Trophoblast cell (in vitro differentiated cells and primary cell): ENCODE measurements at regions not wholly inside any gene's neighbourhood (a gene's known extent, or its start where the extent isn't known, plus 50 kb on each side); places are given as distances from the start of the nearest gene placed in this dataset.

Experiments used
- DNase-seq, 2 donors: peaks; one replicate each; pipeline ENCODE4 v3.0.0-alpha.2; 2016
- H2AFZ ChIP-seq: 2 replicates; pipeline ENCODE4 v1.6.1; 2013; ENCODE audit warnings: low read length, moderate library complexity, mild to moderate bottlenecking; ENCODE audit not compliant: insufficient read depth, poor library complexity
- H2AK5ac ChIP-seq: 2 replicates; pipeline ENCODE4 v1.6.1; 2013; ENCODE audit warnings: mild to moderate bottlenecking, low read length
- H2BK120ac ChIP-seq: 2 replicates; pipeline ENCODE4 v1.6.1; 2013; ENCODE audit warnings: low read length, mild to moderate bottlenecking, moderate library complexity; ENCODE audit not compliant: insufficient read depth, poor library complexity
- H2BK12ac ChIP-seq: 2 replicates; pipeline ENCODE4 v1.6.1; 2013; ENCODE audit warnings: mild to moderate bottlenecking, low read length, moderate library complexity
- H2BK5ac ChIP-seq: 2 replicates; pipeline ENCODE4 v1.6.1; 2013; ENCODE audit warnings: low read length, low read depth, moderate library complexity, mild to moderate bottlenecking; ENCODE audit not compliant: poor library complexity
- H3K14ac ChIP-seq: 2 replicates; pipeline ENCODE4 v1.6.1; 2013; ENCODE audit warnings: mild to moderate bottlenecking, low read length
- H3K18ac ChIP-seq: 2 replicates; pipeline ENCODE4 v1.6.1; 2013; ENCODE audit warnings: mild to moderate bottlenecking, low read length
- H3K23ac ChIP-seq: 2 replicates; pipeline ENCODE4 v1.6.1; 2013; ENCODE audit warnings: low read length
- H3K27ac ChIP-seq: 2 replicates; pipeline ENCODE4 v1.5.1; 2013; ENCODE audit warnings: low read depth, mild to moderate bottlenecking, inconsistent platforms, low read length, moderate library complexity
- H3K27me3 ChIP-seq: 2 replicates; pipeline ENCODE4 v1.6.1; 2013; ENCODE audit warnings: inconsistent platforms, mild to moderate bottlenecking, low read length, moderate library complexity; ENCODE audit not compliant: insufficient read depth
- H3K36me3 ChIP-seq, 2 experiments: 1 replicate in 1 of 2; 2 replicates in 1 of 2; pipeline ENCODE4 v1.6.1; 2013; ENCODE audit warnings: low read length in 2 of 2, mild to moderate bottlenecking in 2 of 2, moderate library complexity in 1 of 2; ENCODE audit not compliant: insufficient read depth in 2 of 2, control insufficient read depth in 1 of 2
- H3K4ac ChIP-seq: 2 replicates; pipeline ENCODE4 v1.6.1; 2013; ENCODE audit warnings: low read depth, mild to moderate bottlenecking, low read length, moderate library complexity
- H3K4me1 ChIP-seq, 2 experiments: 1 replicate in 1 of 2; 2 replicates in 1 of 2; pipeline ENCODE4 v1.6.1; 2013; ENCODE audit warnings: low read length in 2 of 2, mild to moderate bottlenecking in 2 of 2, moderate library complexity in 1 of 2; ENCODE audit not compliant: insufficient read depth in 2 of 2, control insufficient read depth in 1 of 2
- H3K4me2 ChIP-seq: 2 replicates; pipeline ENCODE4 v1.6.1; 2013; ENCODE audit warnings: inconsistent platforms, mild to moderate bottlenecking, low read length, moderate library complexity
- H3K4me3 ChIP-seq: 2 replicates; pipeline ENCODE4 v1.5.1; 2013; ENCODE audit warnings: mild to moderate bottlenecking, low read depth, low read length, inconsistent platforms
- H3K79me1 ChIP-seq: one replicate; pipeline ENCODE4 v1.6.1; 2013; ENCODE audit warnings: low read length
- H3K79me2 ChIP-seq: 2 replicates; pipeline ENCODE4 v1.6.1; 2013; ENCODE audit warnings: low read length, mild to moderate bottlenecking; ENCODE audit not compliant: control insufficient read depth, insufficient read depth, poor library complexity
- H3K9ac ChIP-seq: 2 replicates; pipeline ENCODE4 v1.6.1; 2013; ENCODE audit warnings: mild to moderate bottlenecking, low read length
- H3K9me3 ChIP-seq: 2 replicates; pipeline ENCODE4 v1.6.1; 2013; ENCODE audit warnings: low read depth, mild to moderate bottlenecking, control low read depth, inconsistent platforms, low read length; ENCODE audit not compliant: insufficient read depth
- H4K12ac ChIP-seq: 2 replicates; pipeline ENCODE4 v1.6.1; 2013; ENCODE audit warnings: low read depth, mild to moderate bottlenecking, low read length, moderate library complexity
- H4K8ac ChIP-seq: 2 replicates; pipeline ENCODE4 v1.6.1; 2013; ENCODE audit warnings: low read depth, mild to moderate bottlenecking, low read length, moderate library complexity
- H4K91ac ChIP-seq: one replicate; pipeline ENCODE4 v1.6.1; 2013; ENCODE audit warnings: low read depth, mild to moderate bottlenecking, low read length, moderate library complexity
- WGBS: extraction: QIAGEN DNeasy Blood & Tissue Kit; methylation state at CpG from one replicate; pipeline ENCODE4 v1.1.7; 2013; ENCODE audit warnings: missing lambda C conversion rate; ENCODE audit not compliant: insufficient read length, insufficient coverage; ENCODE audit errors: extremely low coverage; 5-methylcytosine and 5-hydroxymethylcytosine counted together

DNA sequence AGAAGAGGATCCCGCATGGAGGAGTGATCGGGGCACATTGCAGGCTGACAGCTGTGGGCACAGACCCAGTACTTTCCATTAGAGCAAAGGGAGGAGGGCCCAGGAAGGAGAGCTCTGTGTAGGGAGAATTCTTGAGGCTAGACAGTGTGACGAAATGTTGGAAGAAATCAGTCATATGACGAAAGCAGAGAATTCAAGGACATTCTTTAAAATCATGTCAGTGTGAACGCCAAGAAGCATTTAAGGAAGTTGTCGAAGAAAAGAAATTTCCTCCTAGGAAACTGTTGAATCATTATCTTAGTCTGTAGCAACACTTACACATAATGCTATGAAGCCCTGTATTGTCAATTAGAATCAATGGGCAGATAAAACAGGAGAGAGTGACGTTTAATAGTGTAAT lies 191.3 kb upstream of the ADARB2 start:
- Histone ChIP-seq H2AFZ (no peak overlapping the region), H3K36me3 (no peaks in the 10 kb centered on the region), H2AK5ac (no peak overlapping the region), H2BK120ac (no peak overlapping the region), H3K4ac (no peak overlapping the region), H3K9me3 (peaks cover 3% of the 10 kb centered on the region), H3K4me3 (no peak overlapping the region), H4K12ac (no peak overlapping the region), H3K27me3 (no peaks in the 10 kb centered on the region), H3K9ac (no peak overlapping the region), H2BK12ac (no peak overlapping the region), H3K23ac (no peak overlapping the region), H3K18ac (no peak overlapping the region), H2BK5ac (no peak overlapping the region), H3K4me2 (no peak overlapping the region), H3K79me1 (no peaks in the 10 kb centered on the region), H4K91ac (no peak overlapping the region), H4K8ac (no peak overlapping the region), H3K79me2 (no peaks in the 10 kb centered on the region), H3K4me1 (no peaks in the 10 kb centered on the region), H3K27ac (no peak overlapping the region), H3K14ac (no peak overlapping the region)
- WGBS: no CpG with 5 or more reads among the region's 7 CpGs
- DNase-seq: no peak

DNA sequence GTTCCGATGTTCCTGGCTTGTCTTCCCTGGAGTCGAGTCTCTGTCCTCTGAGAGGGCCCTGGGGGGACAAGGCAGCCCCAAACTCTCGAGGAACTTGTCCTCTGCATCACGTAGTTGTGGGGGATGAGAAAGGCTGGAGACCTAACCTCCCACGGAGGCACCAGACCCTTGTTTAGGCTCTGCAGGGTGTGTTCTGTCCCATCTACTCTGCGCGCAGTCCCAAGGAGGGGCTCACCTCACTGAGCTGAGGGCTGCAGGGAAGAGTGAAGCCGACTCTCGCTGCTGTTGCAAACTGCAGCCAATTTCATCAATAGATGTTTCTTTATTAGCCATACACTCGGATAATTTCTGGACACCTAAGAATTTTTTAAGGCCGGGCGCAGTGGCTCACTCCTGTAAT lies 186.7 kb upstream of the ADARB2 start:
- Histone ChIP-seq H4K8ac (no peak overlapping the region), H3K79me1 (no peaks in the 10 kb centered on the region)

DNA sequence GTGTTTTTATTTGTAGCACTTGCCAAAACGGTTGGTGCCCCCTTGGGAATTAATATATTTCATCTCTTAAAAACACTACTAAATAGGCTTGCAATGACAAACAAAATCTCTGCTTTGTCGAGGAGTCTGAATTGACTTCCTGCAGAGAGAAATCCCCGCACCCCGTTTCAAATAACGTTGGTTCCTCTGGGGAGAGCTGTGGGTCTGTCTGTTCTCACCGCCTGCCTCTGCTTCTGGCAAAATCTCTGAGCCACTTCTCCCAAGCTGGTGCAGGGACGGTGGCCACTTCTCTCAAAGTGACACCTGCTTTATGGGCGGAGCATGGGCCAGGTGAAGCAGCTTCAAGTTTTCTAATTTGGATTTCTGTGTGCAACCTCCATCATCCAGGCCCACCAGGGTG lies 186.3 kb upstream of the ADARB2 start:
- no peaks in the 10 kb centered on the region for H3K79me1 ChIP-seq
- no peak overlapping the region for H2BK12ac ChIP-seq
- no peak overlapping the region for H3K4me2 ChIP-seq
- no peak overlapping the region for H2AFZ ChIP-seq
- no peak overlapping the region for H3K4ac ChIP-seq
- H3K9ac ChIP-seq: no peak overlapping the region
- no peak overlapping the region for H3K14ac ChIP-seq
- H4K8ac ChIP-seq: no peak overlapping the region
- no peak overlapping the region for H3K18ac ChIP-seq
- H3K27ac ChIP-seq: no peak overlapping the region
- no peak overlapping the region for H3K23ac ChIP-seq
- no peak overlapping the region for H2AK5ac ChIP-seq
- no peaks in the 10 kb centered on the region for H3K4me1 ChIP-seq
- H3K27me3 ChIP-seq: no peaks in the 10 kb centered on the region
- DNase-seq: no peak
- H2BK120ac ChIP-seq: no peak overlapping the region
- H3K4me3 ChIP-seq: no peak overlapping the region
- peaks cover 4% of the 10 kb centered on the region for H3K9me3 ChIP-seq
- H3K36me3 ChIP-seq: no peaks in the 10 kb centered on the region
- no CpG with 5 or more reads among the region's 8 CpGs for WGBS
- H3K79me2 ChIP-seq: no peaks in the 10 kb centered on the region
- H4K91ac ChIP-seq: no peak overlapping the region
- no peak overlapping the region for H4K12ac ChIP-seq
- H2BK5ac ChIP-seq: no peak overlapping the region

More for the DNA sequence above, 186.7 kb upstream of the ADARB2 start:
- no peak for DNase-seq
- no peaks in the 10 kb centered on the region for H3K79me2 ChIP-seq
- H3K4me3 ChIP-seq: no peak overlapping the region
- no CpG with 5 or more reads among the region's 12 CpGs for WGBS
- H3K27me3 ChIP-seq: no peaks in the 10 kb centered on the region
- H3K14ac ChIP-seq: no peak overlapping the region
- no peak overlapping the region for H2BK120ac ChIP-seq
- no peak overlapping the region for H2AK5ac ChIP-seq
- H2AFZ ChIP-seq: no peak overlapping the region
- no peak overlapping the region for H2BK12ac ChIP-seq
- H3K23ac ChIP-seq: no peak overlapping the region
- no peak overlapping the region for H3K4me2 ChIP-seq
- H3K4me1 ChIP-seq: no peaks in the 10 kb centered on the region
- no peak overlapping the region for H3K27ac ChIP-seq
- H3K9ac ChIP-seq: no peak overlapping the region
- no peak overlapping the region for H2BK5ac ChIP-seq
- no peak overlapping the region for H4K12ac ChIP-seq
- no peak overlapping the region for H3K18ac ChIP-seq
- H4K91ac ChIP-seq: no peak overlapping the region
- no peak overlapping the region for H3K4ac ChIP-seq
- H3K9me3 ChIP-seq: peaks cover 4% of the 10 kb centered on the region
- H3K36me3 ChIP-seq: no peaks in the 10 kb centered on the region

DNA sequence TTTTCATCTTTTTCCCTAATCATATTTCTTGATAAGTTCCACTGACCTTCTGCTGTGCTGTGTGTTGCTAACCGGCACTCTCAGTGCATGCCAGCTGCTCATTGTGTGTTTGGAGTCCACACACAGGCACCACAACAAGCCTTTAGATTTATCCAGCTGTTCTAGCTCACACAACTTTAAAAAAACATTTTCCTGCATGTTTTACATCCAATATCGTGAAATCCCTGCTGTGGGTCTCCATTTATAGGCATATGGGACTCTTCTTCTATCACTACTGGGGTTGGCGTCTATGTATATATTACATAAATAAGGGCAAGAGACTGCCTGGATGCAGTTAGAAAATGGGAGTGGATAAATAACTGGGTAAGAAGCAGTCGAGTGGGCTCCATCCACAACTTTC lies 183.6 kb upstream of the ADARB2 start:
- H2AFZ ChIP-seq: no peak overlapping the region
- H3K79me1 ChIP-seq: no peaks in the 10 kb centered on the region
- WGBS: no CpG with 5 or more reads among the region's 4 CpGs
- no peak overlapping the region for H3K4me2 ChIP-seq
- DNase-seq: no peak
- H4K8ac ChIP-seq: no peak overlapping the region
- no peak overlapping the region for H2BK12ac ChIP-seq
- H3K36me3 ChIP-seq: no peaks in the 10 kb centered on the region
- H3K79me2 ChIP-seq: no peaks in the 10 kb centered on the region
- H3K18ac ChIP-seq: no peak overlapping the region
- no peak overlapping the region for H3K9ac ChIP-seq
- no peaks in the 10 kb centered on the region for H3K4me1 ChIP-seq
- no peak overlapping the region for H3K14ac ChIP-seq
- H4K91ac ChIP-seq: no peak overlapping the region
- no peak overlapping the region for H2AK5ac ChIP-seq
- peaks cover 4% of the 10 kb centered on the region for H3K9me3 ChIP-seq
- no peak overlapping the region for H3K27ac ChIP-seq
- H3K27me3 ChIP-seq: no peaks in the 10 kb centered on the region
- no peak overlapping the region for H3K23ac ChIP-seq
- H3K4ac ChIP-seq: no peak overlapping the region
- H4K12ac ChIP-seq: no peak overlapping the region
- no peak overlapping the region for H3K4me3 ChIP-seq
- H2BK120ac ChIP-seq: no peak overlapping the region
- no peak overlapping the region for H2BK5ac ChIP-seq
